ENCODE measurements at regions not wholly inside any gene's neighbourhood (a gene's known extent, or its start where the extent isn't known, plus 50 kb on each side); places are given as distances from the start of the nearest gene placed in this dataset.

DNA sequence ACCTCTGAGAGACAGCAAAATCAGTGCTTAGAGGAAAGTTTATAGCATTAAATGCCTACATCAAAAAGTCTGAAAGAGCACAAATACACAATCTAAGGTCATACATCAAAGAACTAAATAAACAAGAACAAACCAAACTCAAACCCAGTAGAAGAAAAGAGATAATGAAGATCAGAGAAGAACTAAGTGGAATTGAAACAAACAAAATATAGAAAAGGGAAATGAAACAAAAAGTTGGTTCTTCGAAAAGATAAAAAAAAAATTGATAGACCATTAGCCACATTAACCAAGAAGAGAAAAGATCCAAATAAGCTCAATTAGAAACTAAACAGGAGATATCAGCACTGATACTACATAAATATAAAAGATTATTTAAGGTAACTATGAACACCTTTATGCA, 280.0 kb upstream of the NRG3 start:
- ChIA-PET POLR2A (no interaction called here), CTCF (no interaction called here)
- WGBS (ENCODE audit: insufficient coverage): no CpG with 5 or more reads among the region's 1 CpG
- Mint-ChIP-seq H3K9me3 (ENCODE audit: insufficient read depth) (peaks cover 7% of the 10 kb centered on the region), H3K27ac (no peak overlapping the region), H3K27me3 (no peaks in the 10 kb centered on the region), H3K4me3 (no peak overlapping the region), H3K4me1 (no peaks in the 10 kb centered on the region)
- Histone ChIP-seq H3K4me2 (replicated peaks; ENCODE audit: low read depth, low read length, poor library complexity, severe bottlenecking) (no peak overlapping the region), H2AFZ (ENCODE audit: insufficient read depth, low read depth, low read length, poor library complexity, severe bottlenecking) (no peak overlapping the region), H3K79me2 (ENCODE audit: control insufficient read depth, insufficient read depth, low read length) (no peaks in the 10 kb centered on the region), H3K9me3 (ENCODE audit: control extremely low read depth in 1 of 3, control insufficient read depth in 2 of 3, insufficient read depth in 1 of 3, low read length in 2 of 3) (peaks cover 0 to 4% (median 0%) of the 10 kb centered on the region in 3 donors), H3K4me1 (ENCODE audit: control insufficient read depth in 2 of 2, insufficient read depth in 2 of 2, low read length in 2 of 2) (no peaks in the 10 kb centered on the region), H3K36me3 (replicated peaks in 1 of 2; ENCODE audit: control extremely low read depth in 1 of 2, control insufficient read depth in 1 of 2, extremely low read depth in 1 of 2, insufficient read depth in 2 of 2, low read length in 1 of 2) (no peaks in the 10 kb centered on the region), H3K27ac (ENCODE audit: low read length in 2 of 2) (no peak overlapping the region), H3K4me3 (ENCODE audit: control extremely low read depth in 1 of 5, extremely low read depth in 1 of 5, insufficient read depth in 1 of 5, low read depth in 2 of 5, low read length in 4 of 5) (no peak overlapping the region), H4K20me1 (ENCODE audit: control insufficient read depth, insufficient read depth, low read length, poor library complexity, severe bottlenecking) (no peaks in the 10 kb centered on the region), H3K9ac (ENCODE audit: low read length) (no peak overlapping the region), H3K27me3 (replicated peaks in 1 of 4; ENCODE audit: control extremely low read depth in 1 of 4, control insufficient read depth in 3 of 4, insufficient read depth in 4 of 4, low read length in 3 of 4) (no peaks in the 10 kb centered on the region)
- no peak for DNase-seq
- intact Hi-C loops (cut with micrococcal nuclease): no loop called here
- no peak for ATAC-seq (ENCODE audit: low read depth)
- TF ChIP-seq, protein P1, sequence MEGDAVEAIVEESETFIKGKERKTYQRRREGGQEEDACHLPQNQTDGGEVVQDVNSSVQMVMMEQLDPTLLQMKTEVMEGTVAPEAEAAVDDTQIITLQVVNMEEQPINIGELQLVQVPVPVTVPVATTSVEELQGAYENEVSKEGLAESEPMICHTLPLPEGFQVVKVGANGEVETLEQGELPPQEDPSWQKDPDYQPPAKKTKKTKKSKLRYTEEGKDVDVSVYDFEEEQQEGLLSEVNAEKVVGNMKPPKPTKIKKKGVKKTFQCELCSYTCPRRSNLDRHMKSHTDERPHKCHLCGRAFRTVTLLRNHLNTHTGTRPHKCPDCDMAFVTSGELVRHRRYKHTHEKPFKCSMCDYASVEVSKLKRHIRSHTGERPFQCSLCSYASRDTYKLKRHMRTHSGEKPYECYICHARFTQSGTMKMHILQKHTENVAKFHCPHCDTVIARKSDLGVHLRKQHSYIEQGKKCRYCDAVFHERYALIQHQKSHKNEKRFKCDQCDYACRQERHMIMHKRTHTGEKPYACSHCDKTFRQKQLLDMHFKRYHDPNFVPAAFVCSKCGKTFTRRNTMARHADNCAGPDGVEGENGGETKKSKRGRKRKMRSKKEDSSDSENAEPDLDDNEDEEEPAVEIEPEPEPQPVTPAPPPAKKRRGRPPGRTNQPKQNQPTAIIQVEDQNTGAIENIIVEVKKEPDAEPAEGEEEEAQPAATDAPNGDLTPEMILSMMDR (IDR thresholded peaks at IDR 0.05): no peak
- no peak for TF ChIP-seq EZH2 (IDR thresholded peaks at IDR 0.05; ENCODE audit: borderline replicate concordance, insufficient read depth, low read depth, low read length, poor library complexity, severe bottlenecking)

DNA sequence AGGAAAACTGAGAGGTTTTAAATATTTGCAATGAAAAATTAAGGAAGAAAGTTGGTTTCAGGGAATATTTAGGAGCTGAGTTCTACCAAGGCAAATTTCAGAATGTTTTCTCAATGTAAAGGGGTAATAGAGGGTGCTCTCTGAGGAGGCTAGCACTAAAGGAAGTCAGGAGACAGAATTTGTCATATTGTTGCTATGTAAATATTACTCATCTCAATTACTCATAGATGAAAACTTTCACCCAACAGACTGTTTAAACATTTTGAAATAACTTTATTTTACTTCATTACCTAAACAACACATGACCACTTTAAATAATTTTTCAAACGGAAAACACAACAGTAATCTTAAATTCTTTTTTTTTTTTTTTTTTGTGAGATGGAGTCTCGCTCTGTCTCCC, 274.8 kb upstream of the NRG3 start:
- no peak overlapping the region for H3K9ac ChIP-seq (ENCODE audit: low read length)
- no peak for DNase-seq
- WGBS (ENCODE audit: insufficient coverage): no CpG with 5 or more reads among the region's 2 CpGs
- H3K79me2 ChIP-seq (ENCODE audit: control insufficient read depth, insufficient read depth, low read length): no peaks in the 10 kb centered on the region
- peaks cover 11% of the 10 kb centered on the region for H3K9me3 Mint-ChIP-seq (ENCODE audit: insufficient read depth)
- CTCF ChIA-PET: no interaction called here
- no peaks in the 10 kb centered on the region for H3K36me3 ChIP-seq (replicated peaks in 1 of 2; ENCODE audit: control extremely low read depth in 1 of 2, control insufficient read depth in 1 of 2, extremely low read depth in 1 of 2, insufficient read depth in 2 of 2, low read length in 1 of 2)
- no peak overlapping the region for H3K27ac ChIP-seq (ENCODE audit: low read length in 2 of 2)
- no peaks in the 10 kb centered on the region for H3K9me3 ChIP-seq (ENCODE audit: control extremely low read depth in 1 of 3, control insufficient read depth in 2 of 3, insufficient read depth in 1 of 3, low read length in 2 of 3)
- H3K4me1 Mint-ChIP-seq: no peaks in the 10 kb centered on the region
- ATAC-seq (ENCODE audit: low read depth): no peak
- no peaks in the 10 kb centered on the region for H3K27me3 ChIP-seq (replicated peaks in 1 of 4; ENCODE audit: control extremely low read depth in 1 of 4, control insufficient read depth in 3 of 4, insufficient read depth in 4 of 4, low read length in 3 of 4)
- POLR2A ChIA-PET: no interaction called here
- no peak overlapping the region for H3K4me3 Mint-ChIP-seq
- intact Hi-C loops (cut with micrococcal nuclease): no loop called here
- no peak for TF ChIP-seq EZH2 (IDR thresholded peaks at IDR 0.05; ENCODE audit: borderline replicate concordance, insufficient read depth, low read depth, low read length, poor library complexity, severe bottlenecking)
- TF ChIP-seq, protein P1 (IDR thresholded peaks at IDR 0.05): no peak
- H3K4me3 ChIP-seq (ENCODE audit: control extremely low read depth in 1 of 5, extremely low read depth in 1 of 5, insufficient read depth in 1 of 5, low read depth in 2 of 5, low read length in 4 of 5): no peak overlapping the region
- no peaks in the 10 kb centered on the region for H4K20me1 ChIP-seq (ENCODE audit: control insufficient read depth, insufficient read depth, low read length, poor library complexity, severe bottlenecking)
- no peaks in the 10 kb centered on the region for H3K27me3 Mint-ChIP-seq
- no peaks in the 10 kb centered on the region for H3K4me1 ChIP-seq (ENCODE audit: control insufficient read depth in 2 of 2, insufficient read depth in 2 of 2, low read length in 2 of 2)
- no peak overlapping the region for H3K27ac Mint-ChIP-seq
- H3K4me2 ChIP-seq (replicated peaks; ENCODE audit: low read depth, low read length, poor library complexity, severe bottlenecking): no peak overlapping the region
- no peak overlapping the region for H2AFZ ChIP-seq (ENCODE audit: insufficient read depth, low read depth, low read length, poor library complexity, severe bottlenecking)

Measured in B cell (primary cell).